ENCODE measurements at regions not wholly inside any gene's neighbourhood (a gene's known extent, or its start where the extent isn't known, plus 50 kb on each side); places are given as distances from the start of the nearest gene placed in this dataset.

- intact Hi-C loops (cut with micrococcal nuclease; ENCODE audit: unreplicated experiment), result no loop called here
- Histone ChIP-seq H3K27ac (ENCODE audit: low read depth, low read length, poor library complexity, severe bottlenecking) (no peak overlapping the region), H3K36me3 (ENCODE audit: insufficient read depth, low read length, poor library complexity, severe bottlenecking) (no peaks in the 10 kb centered on the region), H3K4me1 (ENCODE audit: insufficient read depth, low read length, poor library complexity, severe bottlenecking) (no peaks in the 10 kb centered on the region), H3K9me3 (ENCODE audit: low read depth, low read length, poor library complexity, severe bottlenecking) (peaks cover 11% of the 10 kb centered on the region), H3K4me3 (ENCODE audit: low read depth, low read length, poor library complexity, severe bottlenecking) (no peak overlapping the region), H3K27me3 (replicated peaks; ENCODE audit: insufficient read depth, low read depth, low read length, poor library complexity) (no peaks in the 10 kb centered on the region)
- ChIA-PET CTCF (no interaction called here), POLR2A (ENCODE audit: low non-redundant PET) (no interaction called here)
- DNase-seq (ENCODE audit: low spot score), result no peak
- BruUV-seq (replicated peaks), result no TSS peak
- TF ChIP-seq CTCF (conservative IDR thresholded peaks at IDR 0.05; ENCODE audit: low read depth, low read length) (no peak), EZH2 (IDR thresholded peaks at IDR 0.05; ENCODE audit: borderline replicate concordance, low read depth, low read length, poor library complexity, severe bottlenecking) (no peak)
Measured at GRCh38 chr6:76472858-76473257, 400.4 kb upstream of the IMPG1 start.

- Histone ChIP-seq H3K27ac (ENCODE audit: low read depth, low read length, poor library complexity, severe bottlenecking) (no peak overlapping the region), H3K36me3 (ENCODE audit: insufficient read depth, low read length, poor library complexity, severe bottlenecking) (no peaks in the 10 kb centered on the region), H3K4me1 (ENCODE audit: insufficient read depth, low read length, poor library complexity, severe bottlenecking) (no peaks in the 10 kb centered on the region), H3K27me3 (replicated peaks; ENCODE audit: insufficient read depth, low read depth, low read length, poor library complexity) (no peaks in the 10 kb centered on the region), H3K4me3 (ENCODE audit: low read depth, low read length, poor library complexity, severe bottlenecking) (no peak overlapping the region), H3K9me3 (ENCODE audit: low read depth, low read length, poor library complexity, severe bottlenecking) (peaks cover 22% of the 10 kb centered on the region)
- CTCF ChIA-PET, result no interaction called here
- no TSS peak for BruUV-seq (replicated peaks)
- POLR2A ChIA-PET (ENCODE audit: low non-redundant PET), result no interaction called here
- no peak for DNase-seq (ENCODE audit: low spot score)
- no peak for TF ChIP-seq EZH2 (IDR thresholded peaks at IDR 0.05; ENCODE audit: borderline replicate concordance, low read depth, low read length, poor library complexity, severe bottlenecking)
- TF ChIP-seq CTCF (conservative IDR thresholded peaks at IDR 0.05; ENCODE audit: low read depth, low read length), result no peak
- intact Hi-C loops (cut with micrococcal nuclease; ENCODE audit: unreplicated experiment), result no loop called here
Measured at GRCh38 chr6:76466286-76466685, 393.8 kb upstream of the IMPG1 start.

GRCh38 chr6:76465410-76465809 is 392.9 kb upstream of the IMPG1 start:
- ChIA-PET POLR2A (ENCODE audit: low non-redundant PET) (no interaction called here), CTCF (no interaction called here)
- Histone ChIP-seq H3K36me3 (ENCODE audit: insufficient read depth, low read length, poor library complexity, severe bottlenecking) (no peaks in the 10 kb centered on the region), H3K4me1 (ENCODE audit: insufficient read depth, low read length, poor library complexity, severe bottlenecking) (no peaks in the 10 kb centered on the region), H3K9me3 (ENCODE audit: low read depth, low read length, poor library complexity, severe bottlenecking) (peaks cover 27% of the 10 kb centered on the region), H3K4me3 (ENCODE audit: low read depth, low read length, poor library complexity, severe bottlenecking) (no peak overlapping the region), H3K27ac (ENCODE audit: low read depth, low read length, poor library complexity, severe bottlenecking) (no peak overlapping the region), H3K27me3 (replicated peaks; ENCODE audit: insufficient read depth, low read depth, low read length, poor library complexity) (no peaks in the 10 kb centered on the region)
- no TSS peak for BruUV-seq (replicated peaks)
- DNase-seq (ENCODE audit: low spot score), result no peak
- intact Hi-C loops (cut with micrococcal nuclease; ENCODE audit: unreplicated experiment), result no loop called here
- TF ChIP-seq EZH2 (IDR thresholded peaks at IDR 0.05; ENCODE audit: borderline replicate concordance, low read depth, low read length, poor library complexity, severe bottlenecking) (no peak), CTCF (conservative IDR thresholded peaks at IDR 0.05; ENCODE audit: low read depth, low read length) (no peak)

Measured in A673 (cell line).